ENCODE measurements at regions not wholly inside any gene's neighbourhood (a gene's known extent, or its start where the extent isn't known, plus 50 kb on each side); places are given as distances from the start of the nearest gene placed in this dataset.

- no peak for DNase-seq (ENCODE audit: low spot score)
These were observed 325.1 kb downstream of the RND3 start for GRCh38 chr2:150162241-150162942.

- DNase-seq (ENCODE audit: low spot score) = no peak
These were observed 327.4 kb downstream of the RND3 start for GRCh38 chr2:150160058-150160457.

GRCh38 chr2:150159300-150159699 lies 328.2 kb downstream of the RND3 start:
- no peak for DNase-seq (ENCODE audit: low spot score)

GRCh38 chr2:150156876-150157275 lies 330.6 kb downstream of the RND3 start:
- DNase-seq (ENCODE audit: low spot score) = no peak

GRCh38 chr2:150156415-150156814 lies 331.1 kb downstream of the RND3 start:
- DNase-seq (ENCODE audit: low spot score) = no peak

GRCh38 chr2:150154308-150154797 lies 333.1 kb downstream of the RND3 start:
- no peak for DNase-seq (ENCODE audit: low spot score)

GRCh38 chr2:150153646-150154307 lies 333.7 kb downstream of the RND3 start:
- no peak for DNase-seq (ENCODE audit: low spot score)

- no peak for DNase-seq (ENCODE audit: low spot score)
These were observed 335.2 kb downstream of the RND3 start for GRCh38 chr2:150152230-150152629.

GRCh38 chr2:150150144-150150543 lies 337.3 kb downstream of the RND3 start:
- DNase-seq (ENCODE audit: low spot score) = no peak

- DNase-seq (ENCODE audit: low spot score) = no peak
These were observed 339.4 kb downstream of the RND3 start for GRCh38 chr2:150147889-150148683.

GRCh38 chr2:150146879-150147278 lies 340.6 kb downstream of the RND3 start:
- DNase-seq (ENCODE audit: low spot score) = no peak

GRCh38 chr2:150145299-150145692 lies 342.2 kb downstream of the RND3 start:
- no peak for DNase-seq (ENCODE audit: low spot score)

- DNase-seq (ENCODE audit: low spot score) = no peak
These were observed 342.7 kb downstream of the RND3 start for GRCh38 chr2:150144546-150145298.

GRCh38 chr2:150143087-150143536 lies 344.4 kb downstream of the RND3 start:
- no peak for DNase-seq (ENCODE audit: low spot score)

- no peak for DNase-seq (ENCODE audit: low spot score)
These were observed 344.9 kb downstream of the RND3 start for GRCh38 chr2:150142561-150142960.

- DNase-seq (ENCODE audit: low spot score) = no peak
These were observed 346.1 kb downstream of the RND3 start for GRCh38 chr2:150141226-150142001.

- DNase-seq (ENCODE audit: low spot score) = no peak
These were observed 346.7 kb downstream of the RND3 start for GRCh38 chr2:150140777-150141176.

- DNase-seq (ENCODE audit: low spot score) = no peak
These were observed 348.9 kb downstream of the RND3 start for GRCh38 chr2:150138587-150138986.

- no peak for DNase-seq (ENCODE audit: low spot score)
These were observed 350.0 kb downstream of the RND3 start for GRCh38 chr2:150137338-150138069.

- no peak for DNase-seq (ENCODE audit: low spot score)
These were observed 350.6 kb downstream of the RND3 start for GRCh38 chr2:150136893-150137292.

- DNase-seq (ENCODE audit: low spot score) = no peak
These were observed 351.1 kb downstream of the RND3 start for GRCh38 chr2:150136401-150136800.
